HepG2 (cell line): ENCODE measurements at regions not wholly inside any gene's neighbourhood (a gene's known extent, or its start where the extent isn't known, plus 50 kb on each side); places are given as distances from the start of the nearest gene placed in this dataset.

ENCODE experiments used
- ATAC-seq: fragments of 200-7000 bp; cut with Tn5 transposase; 3 replicates; pipeline ENCODE4 v1.9.1; 2020; ENCODE audit warnings: mild to moderate bottlenecking, moderate library complexity
- BruUV-seq: library from RNA; stranded (reverse); fragments of 400-500 nt; replicated peaks from 2 replicates; lab custom pipeline; 2021; lab: Mats Ljungman, UMichigan
- CTCF ChIA-PET: fragments of 300-600 bp; formaldehyde crosslinking; extraction: SDS; loops from one replicate; lab custom pipeline; 2021; ENCODE audit warnings: low total read pairs, inconsistent platforms, low intra/inter-chr PET ratio; lab: Yijun Ruan, JAX
- POLR2A ChIA-PET: fragments of 350-600 bp; sonication (Branson Sonifier 250); formaldehyde crosslinking; loops from one replicate; lab custom pipeline; 2020; ENCODE audit warnings: antibody characterized with exemption, inconsistent platforms; lab: Yijun Ruan, JAX
- DNase-seq: peaks from one replicate; pipeline ENCODE4 v3.0.0-alpha.2; 2015; ENCODE audit warnings: low spot score
- FAIRE-seq: peaks from 3 replicates; lab custom pipeline; 2011; peaks lifted over from hg19 to GRCh38; lab: Jason Lieb, UNC
- H2AFZ ChIP-seq: one replicate; pipeline ENCODE4 v1.6.1; 2011; ENCODE audit warnings: low read length, inconsistent platforms
- H3K27ac ChIP-seq: fragments of 300-600 bp; 3 replicates; pipeline ENCODE4 v1.8.0; 2011; ENCODE audit warnings: mixed run types, mild to moderate bottlenecking, mixed read lengths, low read length, inconsistent platforms; ENCODE audit not compliant: insufficient read depth; ENCODE audit errors: extremely low read length
- H3K27me3 ChIP-seq, 2 experiments: fragments of 200-600 bp in 1 of 2; 2 replicates in 1 of 2; 3 replicates in 1 of 2; pipeline versions ENCODE4 v1.6.0 to v1.8.0; 2011; ENCODE audit warnings: low read length in 2 of 2, mild to moderate bottlenecking in 2 of 2, moderate library complexity in 2 of 2, inconsistent platforms in 1 of 2; ENCODE audit not compliant: insufficient read depth in 2 of 2, control insufficient read depth in 1 of 2
- H3K36me3 ChIP-seq, 2 experiments: fragments of 200-600 bp in 1 of 2; replicated peaks in 1 of 2; 2 replicates in 1 of 2; 3 replicates in 1 of 2; pipeline versions ENCODE4 v1.5.1 to v1.8.0; 2011; ENCODE audit warnings: low read length in 2 of 2, inconsistent platforms in 1 of 2; ENCODE audit not compliant: insufficient read depth in 2 of 2, control insufficient read depth in 1 of 2
- H3K4me1 ChIP-seq: 2 replicates; pipeline ENCODE4 v1.5.1; 2012; ENCODE audit warnings: low read length, inconsistent platforms; ENCODE audit not compliant: insufficient read depth
- H3K4me2 ChIP-seq: 2 replicates; pipeline ENCODE4 v1.6.0; 2011; ENCODE audit warnings: low read depth, low read length, inconsistent platforms
- H3K4me3 ChIP-seq, 3 experiments: fragments of 200-600 bp in 1 of 3; sonication (generic), shearing (Covaris generic) in 1 of 3; replicated peaks in 1 of 3; 2 replicates each; pipeline ENCODE4 v1.5.1; 2011 to 2016; ENCODE audit warnings: low read length in 3 of 3, inconsistent platforms in 2 of 3, low read depth in 2 of 3, mild to moderate bottlenecking in 2 of 3, control low read depth in 1 of 3, mixed read lengths in 1 of 3; ENCODE audit not compliant: insufficient read depth in 1 of 3
- H3K79me2 ChIP-seq: one replicate; pipeline ENCODE4 v1.6.1; 2011; ENCODE audit warnings: low read length, inconsistent platforms; ENCODE audit not compliant: insufficient read depth
- H3K9ac ChIP-seq: 2 replicates; pipeline ENCODE4 v1.6.0; 2011; ENCODE audit warnings: mild to moderate bottlenecking, low read depth, low read length, inconsistent platforms; ENCODE audit not compliant: insufficient read depth
- H3K9me3 ChIP-seq: 2 replicates; pipeline ENCODE4 v1.5.1; 2012; ENCODE audit warnings: mild to moderate bottlenecking, low read length
- H4K20me1 ChIP-seq: 2 replicates; pipeline ENCODE4 v1.6.0; 2011; ENCODE audit warnings: inconsistent platforms, mild to moderate bottlenecking, low read length, moderate library complexity; ENCODE audit not compliant: insufficient read depth
- ESRRA ChIP-seq: sonication (generic); formaldehyde crosslinking; IDR thresholded peaks from 2 replicates; pipeline ENCODE4 v1.5.1; 2020; ENCODE audit warnings: mild to moderate bottlenecking, low read depth, missing genetic modification reagents
- HNRNPLL ChIP-seq: fragments of 200-400 bp; formaldehyde crosslinking; IDR thresholded peaks from 2 replicates; pipeline ENCODE4 v1.6.1; 2017; ENCODE audit warnings: mild to moderate bottlenecking, low read depth, low read length; ENCODE audit not compliant: poor library complexity, severe bottlenecking
- NCOA1 ChIP-seq: sonication (generic); formaldehyde crosslinking; IDR thresholded peaks from 2 replicates; pipeline ENCODE4 v1.9.0; 2021; ENCODE audit warnings: missing genetic modification reagents
- NR3C1 ChIP-seq: sonication (generic); formaldehyde crosslinking; IDR thresholded peaks from 2 replicates; pipeline ENCODE4 v1.4.0; 2020; ENCODE audit warnings: missing genetic modification reagents
- REPIN1 ChIP-seq: sonication (generic); formaldehyde crosslinking; IDR thresholded peaks from 2 replicates; pipeline ENCODE4 v1.8.0; 2022; ENCODE audit warnings: missing genetic modification reagents, low read depth, mild to moderate bottlenecking, borderline replicate concordance
- RERE ChIP-seq: IDR thresholded peaks from 2 replicates; pipeline ENCODE4 v1.6.1; 2016; ENCODE audit warnings: low read depth, missing genetic modification reagents, missing compliant biosample characterization
- SMAD3 ChIP-seq: sonication (generic); formaldehyde crosslinking; IDR thresholded peaks from 2 replicates; pipeline ENCODE4 v1.4.0; 2020; ENCODE audit warnings: missing genetic modification reagents
- SMYD3 ChIP-seq: sonication (generic); formaldehyde crosslinking; IDR thresholded peaks from 2 replicates; pipeline ENCODE4 v1.8.1; 2023; ENCODE audit warnings: mild to moderate bottlenecking, missing genetic modification reagents
- SOX6 ChIP-seq, 2 experiments: fragments of 450-650 bp in 1 of 2; sonication (generic) in 1 of 2; formaldehyde crosslinking in 1 of 2; IDR thresholded peaks; 2 replicates each; pipeline versions ENCODE4 v1.4.0 to v1.6.1; 2017 to 2020; ENCODE audit warnings: antibody characterized with exemption in 1 of 2, mild to moderate bottlenecking in 1 of 2, missing genetic modification reagents in 1 of 2
- SP5 ChIP-seq: IDR thresholded peaks from 2 replicates; pipeline ENCODE4 v1.6.1; 2016; ENCODE audit warnings: low read depth, borderline replicate concordance
- ZIK1 ChIP-seq: sonication (generic); formaldehyde crosslinking; IDR thresholded peaks from 2 replicates; pipeline ENCODE4 v1.5.0; 2020; ENCODE audit warnings: mild to moderate bottlenecking, low read depth, missing genetic modification reagents, borderline replicate concordance
- ZNF350 ChIP-seq: sonication (generic); formaldehyde crosslinking; IDR thresholded peaks from 2 replicates; pipeline ENCODE4 v1.4.0; 2020; ENCODE audit warnings: mild to moderate bottlenecking, low read depth, missing genetic modification reagents, borderline replicate concordance
- ZNF546 ChIP-seq: sonication (generic); formaldehyde crosslinking; conservative IDR thresholded peaks from 2 replicates; pipeline ENCODE4 v1.8.1; 2023; ENCODE audit warnings: mild to moderate bottlenecking, missing genetic modification reagents
- ZNF615 ChIP-seq: sonication (generic); formaldehyde crosslinking; IDR thresholded peaks from 2 replicates; pipeline ENCODE4 v1.5.0; 2020; ENCODE audit warnings: mild to moderate bottlenecking, missing genetic modification reagents, borderline replicate concordance
- ZSCAN25 ChIP-seq: sonication (generic); formaldehyde crosslinking; IDR thresholded peaks from 2 replicates; pipeline ENCODE4 v1.8.0; 2022; ENCODE audit warnings: mild to moderate bottlenecking, missing genetic modification reagents
- WGBS: methylation state at CpG from one replicate; pipeline ENCODE4 v1.1.6; 2017; ENCODE audit warnings: low lambda C conversion rate; 5-methylcytosine and 5-hydroxymethylcytosine counted together
- in situ Hi-C: cut with HindIII; loops from 2 replicates; pipeline ENCODE4 v1.10.0; 2017; ENCODE audit warnings: low pct_unique_long_range_greater_than_20kb; ENCODE audit not compliant: extremely low pct_ligation_motif_present
- intact Hi-C: fragments of 100-400 bp; cut with micrococcal nuclease; formaldehyde crosslinking; loops from one replicate; pipeline ENCODE4 v1.10.0; 2022; ENCODE audit not compliant: unreplicated experiment

- no peak for ATAC-seq
- intact Hi-C loops = no loop called here
Measured at GRCh38 chr5:68055686-68056085, 159.9 kb upstream of the PIK3R1 start.

GRCh38 chr5:68054638-68055037 lies 160.9 kb upstream of the PIK3R1 start:
- in situ Hi-C loops (no loop called here), intact Hi-C loops (no loop called here)
- POLR2A ChIA-PET = no interaction called here
- FAIRE-seq = no peak
- no TSS peak for BruUV-seq
- Histone ChIP-seq H3K4me3 (no peak overlapping the region), H3K27me3 (peaks cover 0 to 4% of the 10 kb centered on the region in 2 experiments; a peak in 1 of 5 replicates), H3K9ac (no peak overlapping the region), H3K79me2 (no peaks in the 10 kb centered on the region), H3K9me3 (no peaks in the 10 kb centered on the region), H3K4me2 (no peak overlapping the region), H2AFZ (no peak overlapping the region), H4K20me1 (no peaks in the 10 kb centered on the region), H3K4me1 (no peaks in the 10 kb centered on the region), H3K36me3 (no peaks in the 10 kb centered on the region), H3K27ac (no peak overlapping the region)
- CTCF ChIA-PET = no interaction called here
- DNase-seq = no peak
- WGBS = 24% methylated on average over 4 of the region's 4 CpGs
- ATAC-seq = no peak
- no peak for TF ChIP-seq ESRRA
- TF ChIP-seq ZNF615 (CRISPR knock-in tag) = no peak
- TF ChIP-seq NCOA1 (CRISPR knock-in tag) = no peak
- TF ChIP-seq SOX6 (IDR thresholded peaks at IDR 0.05) = no peak
- TF ChIP-seq SOX6 (CRISPR knock-in tag; IDR thresholded peaks at IDR 0.05) = no peak
- no peak for TF ChIP-seq SMAD3 (CRISPR knock-in tag)
- no peak for TF ChIP-seq SP5 (CRISPR knock-in tag)
- no peak for TF ChIP-seq NR3C1 (CRISPR knock-in tag)
- TF ChIP-seq ZIK1 = no peak
- TF ChIP-seq RERE (CRISPR knock-in tag) = no peak
- no peak for TF ChIP-seq SMYD3
- TF ChIP-seq REPIN1 (CRISPR knock-in tag) = no peak
- TF ChIP-seq ZNF546 = no peak

More at GRCh38 chr5:68055686-68056085, 159.9 kb upstream of the PIK3R1 start:
- Histone ChIP-seq H3K36me3 (no peaks in the 10 kb centered on the region), H2AFZ (no peak overlapping the region), H3K27ac (no peak overlapping the region), H3K4me2 (no peak overlapping the region), H3K27me3 (peaks cover 0 to 4% of the 10 kb centered on the region in 2 experiments; a peak in 1 of 5 replicates), H3K9me3 (no peaks in the 10 kb centered on the region), H4K20me1 (no peaks in the 10 kb centered on the region), H3K4me1 (no peaks in the 10 kb centered on the region), H3K79me2 (no peaks in the 10 kb centered on the region), H3K9ac (no peak overlapping the region), H3K4me3 (no peak overlapping the region)
- no TSS peak for BruUV-seq
- in situ Hi-C loops = no loop called here
- FAIRE-seq (no peak), DNase-seq (no peak)
- 74% methylated on average over 1 of the region's 1 CpG for WGBS
- ChIA-PET POLR2A (no interaction called here), CTCF (no interaction called here)
- TF ChIP-seq ZNF350 (CRISPR knock-in tag) (no peak), HNRNPLL (no peak), ZSCAN25 (no peak)
